PC-3 (cell line): ENCODE measurements at regions not wholly inside any gene's neighbourhood (a gene's known extent, or its start where the extent isn't known, plus 50 kb on each side); places are given as distances from the start of the nearest gene placed in this dataset.
A peak's percentile ranks its signal among the peaks of the same experiment; 100 is the strongest.

Experiments used
- ATAC-seq: fragments of 200-7000 bp; cut with Tn5 transposase; 2 replicates; pipeline ENCODE4 v1.9.1; 2020; ENCODE audit warnings: mild to moderate bottlenecking, moderate library complexity
- BruUV-seq: library from RNA; stranded (reverse); fragments of 400-500 nt; replicated peaks from 2 replicates; lab custom pipeline; 2021; lab: Mats Ljungman, UMichigan
- CTCF ChIA-PET: fragments of 300-600 bp; sonication (Branson Sonifier 250); formaldehyde crosslinking; loops from one replicate; lab custom pipeline; 2022; ENCODE audit warnings: antibody characterized with exemption; lab: Charles Lee
- POLR2A ChIA-PET: fragments of 300-600 bp; sonication (Branson Sonifier 250); formaldehyde crosslinking; loops from one replicate; lab custom pipeline; 2022; ENCODE audit warnings: antibody characterized with exemption; ENCODE audit not compliant: unreplicated experiment; lab: Charles Lee
- DNase-seq: peaks from one replicate; pipeline ENCODE4 v3.0.0-alpha.2; 2015
- H2AFZ ChIP-seq: fragments of 300-600 bp; sonication (generic); 2 replicates; pipeline ENCODE4 v1.6.0; 2016; ENCODE audit warnings: antibody characterized with exemption, low read length
- H3F3A ChIP-seq: fragments of 300-600 bp; sonication (generic); one replicate; pipeline ENCODE4 v1.6.0; 2017; ENCODE audit warnings: antibody characterized with exemption, low read length, control low read depth, mild to moderate bottlenecking; ENCODE audit not compliant: unreplicated experiment
- H3K27ac ChIP-seq: fragments of 300-600 bp; sonication (generic); 2 replicates; pipeline ENCODE4 v1.5.1; 2016; ENCODE audit warnings: mild to moderate bottlenecking, low read length
- H3K27me3 ChIP-seq: fragments of 300-600 bp; sonication (generic); 2 replicates; pipeline ENCODE4 v1.6.1; 2016; ENCODE audit warnings: low read length, mixed read lengths
- H3K36me3 ChIP-seq: fragments of 300-600 bp; sonication (generic); 2 replicates; pipeline ENCODE4 v1.6.1; 2016; ENCODE audit warnings: low read depth, mixed run types, low read length, mixed read lengths
- H3K4me1 ChIP-seq: fragments of 300-600 bp; sonication (generic); 2 replicates; pipeline ENCODE4 v1.5.1; 2016; ENCODE audit warnings: low read length; ENCODE audit not compliant: insufficient read depth
- H3K4me2 ChIP-seq: fragments of 300-600 bp; sonication (generic); 2 replicates; pipeline ENCODE4 v1.6.0; 2016; ENCODE audit warnings: low read length
- H3K4me3 ChIP-seq: fragments of 300-600 bp; sonication (generic); 2 replicates; pipeline ENCODE4 v1.5.1; 2016; ENCODE audit warnings: mild to moderate bottlenecking, low read length, mixed read lengths
- H3K79me2 ChIP-seq: fragments of 300-600 bp; sonication (generic); 2 replicates; pipeline ENCODE4 v1.6.1; 2017; ENCODE audit warnings: low read length, mixed read lengths
- H3K9ac ChIP-seq: fragments of 300-600 bp; sonication (generic); 2 replicates; pipeline ENCODE4 v1.6.0; 2016; ENCODE audit warnings: mild to moderate bottlenecking, low read length
- H3K9me2 ChIP-seq: fragments of 300-600 bp; sonication (generic); replicated peaks from 2 replicates; pipeline ENCODE4 v1.6.1; 2016; ENCODE audit warnings: mixed run types, low read length, mixed read lengths
- H3K9me3 ChIP-seq: fragments of 300-600 bp; sonication (generic); 2 replicates; pipeline ENCODE4 v1.6.1; 2016; ENCODE audit warnings: low read length, mixed read lengths
- H4K20me1 ChIP-seq: fragments of 300-600 bp; sonication (generic); 2 replicates; pipeline ENCODE4 v1.6.1; 2016; ENCODE audit warnings: low read length, mixed read lengths
- CTCF ChIP-seq: fragments of 300-600 bp; sonication (generic); conservative IDR thresholded peaks from 2 replicates; pipeline ENCODE4 v1.5.1; 2017; ENCODE audit warnings: antibody characterized with exemption, low read depth, mild to moderate bottlenecking, low read length
- EZH2 ChIP-seq: fragments of 300-600 bp; sonication (generic); IDR thresholded peaks from one replicate; pipeline ENCODE4 v1.6.1; 2017; ENCODE audit warnings: antibody characterized with exemption, mild to moderate bottlenecking, low read length; ENCODE audit not compliant: unreplicated experiment
- EZH2phosphoT487 ChIP-seq: fragments of 300-600 bp; sonication (generic); IDR thresholded peaks from 2 replicates; pipeline ENCODE4 v1.6.1; 2018; ENCODE audit warnings: mild to moderate bottlenecking, antibody characterized with exemption, low read length, borderline replicate concordance
- intact Hi-C: fragments of 100-400 bp; cut with micrococcal nuclease; formaldehyde crosslinking; loops from 2 replicates; pipeline ENCODE4 v1.9.0; 2023

- no peak for DNase-seq
- Histone ChIP-seq H3K27ac (no peak overlapping the region), H3K79me2 (no peaks in the 10 kb centered on the region), H3K36me3 (no peaks in the 10 kb centered on the region), H3K27me3 (no peaks in the 10 kb centered on the region), H3K4me3 (no peak overlapping the region), H4K20me1 (no peaks in the 10 kb centered on the region), H3K9me3 (0 out of 2 replicates have a peak, but pooled peaks cover 5% of the 10 kb centered on the region), H3F3A (no peaks in the 10 kb centered on the region), H3K4me1 (peaks cover 18% of the 10 kb centered on the region), H3K4me2 (no peak overlapping the region), H3K9ac (no peak overlapping the region), H3K9me2 (no peaks in the 10 kb centered on the region), H2AFZ (no peak overlapping the region)
- no TSS peak for BruUV-seq
- CTCF ChIA-PET: no interaction called here
- ATAC-seq: no peak
- POLR2A ChIA-PET: no interaction called here
- no peak for TF ChIP-seq CTCF
- no peak for TF ChIP-seq EZH2
- TF ChIP-seq EZH2phosphoT487: no peak
- intact Hi-C loops: no loop called here
Observed at GRCh38 chr2:38217401-38218188, 141.6 kb upstream of the CYP1B1 start.

GRCh38 chr2:38216886-38217285 lies 140.9 kb upstream of the CYP1B1 start:
- Histone ChIP-seq H3K9me2 (no peaks in the 10 kb centered on the region), H3K9me3 (0 out of 2 replicates have a peak, but pooled peaks cover 5% of the 10 kb centered on the region), H3K4me2 (no peak overlapping the region), H3K4me1 (peaks cover 18% of the 10 kb centered on the region), H4K20me1 (no peaks in the 10 kb centered on the region), H3K4me3 (no peak overlapping the region), H3K9ac (no peak overlapping the region), H3K36me3 (no peaks in the 10 kb centered on the region), H3K79me2 (no peaks in the 10 kb centered on the region), H3K27ac (no peak overlapping the region), H3K27me3 (no peaks in the 10 kb centered on the region), H2AFZ (no peak overlapping the region), H3F3A (no peaks in the 10 kb centered on the region)
- intact Hi-C loops: no loop called here
- no TSS peak for BruUV-seq
- TF ChIP-seq EZH2: no peak
- no peak for TF ChIP-seq EZH2phosphoT487
- no peak for TF ChIP-seq CTCF
- ChIA-PET CTCF (interaction anchor here (0.6 kb wide), 1 partner anchor 160 kb away, joined by 3 read pairs; no protein-coding TSS in a partner anchor), POLR2A (no interaction called here)
- DNase-seq: no peak
- no peak for ATAC-seq

GRCh38 chr2:38215993-38216392 lies 140.0 kb upstream of the CYP1B1 start:
- Histone ChIP-seq H3K9me3 (0 out of 2 replicates have a peak, but pooled peaks cover 5% of the 10 kb centered on the region), H3F3A (no peaks in the 10 kb centered on the region), H3K36me3 (no peaks in the 10 kb centered on the region), H4K20me1 (no peaks in the 10 kb centered on the region), H3K27me3 (no peaks in the 10 kb centered on the region), H3K4me3 (no peak overlapping the region), H3K27ac (peak overlapping the region; percentile 58), H3K9ac (no peak overlapping the region), H3K9me2 (no peaks in the 10 kb centered on the region), H3K79me2 (no peaks in the 10 kb centered on the region), H3K4me2 (no peak overlapping the region), H2AFZ (no peak overlapping the region), H3K4me1 (peaks cover 18% of the 10 kb centered on the region)
- intact Hi-C loops: no loop called here
- TF ChIP-seq EZH2phosphoT487: no peak
- no peak for TF ChIP-seq CTCF
- no peak for TF ChIP-seq EZH2
- ATAC-seq (peak; percentile 42), DNase-seq (peak; percentile 87)
- no TSS peak for BruUV-seq
- POLR2A ChIA-PET: no interaction called here
- CTCF ChIA-PET: no interaction called here
